ENCODE measurements at regions not wholly inside any gene's neighbourhood (a gene's known extent, or its start where the extent isn't known, plus 50 kb on each side); places are given as distances from the start of the nearest gene placed in this dataset.

DNA sequence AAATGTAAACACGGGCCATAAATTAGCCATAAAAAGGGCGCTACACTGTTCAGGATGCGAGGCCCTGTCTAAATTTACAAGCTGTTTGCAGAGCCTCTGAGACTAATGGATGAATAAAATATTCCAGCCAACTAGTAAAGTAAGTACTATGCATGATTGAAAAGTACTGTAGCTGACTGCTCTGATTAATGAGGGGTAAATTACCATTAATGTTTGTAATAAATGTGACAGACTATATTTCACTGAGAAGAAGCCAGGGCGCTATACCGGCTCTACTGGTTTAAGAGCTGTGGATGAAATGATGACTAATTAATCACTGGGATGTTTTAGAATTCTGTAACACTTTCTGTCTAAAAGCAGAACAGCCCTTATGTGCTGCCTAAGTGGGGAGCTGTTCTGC is 54.3 kb upstream of the RGPD4 start:
- TF ChIP-seq, protein P1, sequence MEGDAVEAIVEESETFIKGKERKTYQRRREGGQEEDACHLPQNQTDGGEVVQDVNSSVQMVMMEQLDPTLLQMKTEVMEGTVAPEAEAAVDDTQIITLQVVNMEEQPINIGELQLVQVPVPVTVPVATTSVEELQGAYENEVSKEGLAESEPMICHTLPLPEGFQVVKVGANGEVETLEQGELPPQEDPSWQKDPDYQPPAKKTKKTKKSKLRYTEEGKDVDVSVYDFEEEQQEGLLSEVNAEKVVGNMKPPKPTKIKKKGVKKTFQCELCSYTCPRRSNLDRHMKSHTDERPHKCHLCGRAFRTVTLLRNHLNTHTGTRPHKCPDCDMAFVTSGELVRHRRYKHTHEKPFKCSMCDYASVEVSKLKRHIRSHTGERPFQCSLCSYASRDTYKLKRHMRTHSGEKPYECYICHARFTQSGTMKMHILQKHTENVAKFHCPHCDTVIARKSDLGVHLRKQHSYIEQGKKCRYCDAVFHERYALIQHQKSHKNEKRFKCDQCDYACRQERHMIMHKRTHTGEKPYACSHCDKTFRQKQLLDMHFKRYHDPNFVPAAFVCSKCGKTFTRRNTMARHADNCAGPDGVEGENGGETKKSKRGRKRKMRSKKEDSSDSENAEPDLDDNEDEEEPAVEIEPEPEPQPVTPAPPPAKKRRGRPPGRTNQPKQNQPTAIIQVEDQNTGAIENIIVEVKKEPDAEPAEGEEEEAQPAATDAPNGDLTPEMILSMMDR (IDR thresholded peaks at IDR 0.05): no peak
- TF ChIP-seq POLR2A (IDR thresholded peaks at IDR 0.05) (no peak), POLR2AphosphoS5 (IDR thresholded peaks at IDR 0.05) (no peak), EP300 (IDR thresholded peaks at IDR 0.05) (no peak)

All from stomach (tissue), 4 donors.